Activated CD4-positive, alpha-beta T cell treated with anti-CD3 and anti-CD28 coated beads for 4 hours (primary cell): ENCODE measurements at regions not wholly inside any gene's neighbourhood (a gene's known extent, or its start where the extent isn't known, plus 50 kb on each side); places are given as distances from the start of the nearest gene placed in this dataset.

Source experiments
- DNase-seq, 2 donors: peaks; one replicate each; pipeline ENCODE4 v3.0.0-alpha.2; 2020

- no peak for DNase-seq
Measured at GRCh38 chr18:66826211-66826610, 222.3 kb upstream of the CDH19 start.

GRCh38 chr18:66825347-66825746 lies 221.5 kb upstream of the CDH19 start:
- no peak for DNase-seq

- no peak for DNase-seq
Measured at GRCh38 chr18:66819235-66819634, 215.3 kb upstream of the CDH19 start.

- no peak for DNase-seq
Measured at GRCh38 chr18:66813138-66813537, 209.2 kb upstream of the CDH19 start.

- no peak for DNase-seq
Measured at GRCh38 chr18:66795051-66795450, 191.2 kb upstream of the CDH19 start.

- DNase-seq, result no peak
Measured at GRCh38 chr18:66792466-66792865, 188.6 kb upstream of the CDH19 start.

- DNase-seq, result no peak
Measured at GRCh38 chr18:66780609-66781008, 176.7 kb upstream of the CDH19 start.

GRCh38 chr18:66778048-66778447 lies 174.2 kb upstream of the CDH19 start:
- no peak for DNase-seq

GRCh38 chr18:66769375-66769774 lies 165.5 kb upstream of the CDH19 start:
- no peak for DNase-seq

- DNase-seq, result no peak
Measured at GRCh38 chr18:66764230-66764629, 160.3 kb upstream of the CDH19 start.

GRCh38 chr18:66761166-66761565 lies 157.3 kb upstream of the CDH19 start:
- no peak for DNase-seq

- no peak for DNase-seq
Measured at GRCh38 chr18:66760559-66760958, 156.7 kb upstream of the CDH19 start.

- DNase-seq, result no peak
Measured at GRCh38 chr18:66759050-66759828, 155.3 kb upstream of the CDH19 start.

- no peak for DNase-seq
Measured at GRCh38 chr18:66757946-66758345, 154.1 kb upstream of the CDH19 start.

- DNase-seq, result no peak
Measured at GRCh38 chr18:66754335-66754734, 150.4 kb upstream of the CDH19 start.

GRCh38 chr18:66752733-66753132 lies 148.8 kb upstream of the CDH19 start:
- no peak for DNase-seq

GRCh38 chr18:66749481-66750035 lies 145.7 kb upstream of the CDH19 start:
- DNase-seq, result no peak

GRCh38 chr18:66749030-66749429 lies 145.1 kb upstream of the CDH19 start:
- no peak for DNase-seq

- DNase-seq, result no peak
Measured at GRCh38 chr18:66742832-66743231, 138.9 kb upstream of the CDH19 start.

- DNase-seq, result no peak
Measured at GRCh38 chr18:66735933-66736332, 132.0 kb upstream of the CDH19 start.

GRCh38 chr18:66734451-66734850 lies 130.6 kb upstream of the CDH19 start:
- DNase-seq, result no peak

- no peak for DNase-seq
Measured at GRCh38 chr18:66731890-66732289, 128.0 kb upstream of the CDH19 start.

GRCh38 chr18:66729442-66730239 lies 125.8 kb upstream of the CDH19 start:
- no peak for DNase-seq

GRCh38 chr18:66728951-66729350 lies 125.1 kb upstream of the CDH19 start:
- DNase-seq, result no peak
